ENCODE measurements at regions not wholly inside any gene's neighbourhood (a gene's known extent, or its start where the extent isn't known, plus 50 kb on each side); places are given as distances from the start of the nearest gene placed in this dataset.
"Not testable (repeated sequence)": the region's sequence is repeated elsewhere in the genome, so short reads cannot be mapped to it uniquely, and the experiment has no call there.

DNA sequence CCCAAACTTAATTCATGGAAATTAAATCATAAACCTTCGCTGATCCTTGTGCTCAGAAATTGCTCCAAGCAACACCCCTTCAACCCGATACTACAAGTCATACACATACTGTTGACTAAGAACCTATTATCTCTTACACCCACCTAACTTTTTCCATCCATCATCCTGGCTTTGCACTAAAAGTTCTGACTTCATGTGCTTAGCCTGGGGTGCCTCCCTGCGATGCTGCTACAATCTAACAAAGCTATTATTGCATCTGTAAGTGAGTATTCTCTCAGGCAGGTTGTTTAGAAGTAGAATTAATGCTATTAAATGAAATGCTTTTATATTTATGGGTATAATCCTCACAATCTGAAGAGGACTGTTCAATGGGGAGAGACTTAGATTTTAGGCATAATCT is 619.8 kb downstream of the CCDC85A start:
- DNase-seq (ENCODE audit: low read depth in 2 of 2), result no peak

DNA sequence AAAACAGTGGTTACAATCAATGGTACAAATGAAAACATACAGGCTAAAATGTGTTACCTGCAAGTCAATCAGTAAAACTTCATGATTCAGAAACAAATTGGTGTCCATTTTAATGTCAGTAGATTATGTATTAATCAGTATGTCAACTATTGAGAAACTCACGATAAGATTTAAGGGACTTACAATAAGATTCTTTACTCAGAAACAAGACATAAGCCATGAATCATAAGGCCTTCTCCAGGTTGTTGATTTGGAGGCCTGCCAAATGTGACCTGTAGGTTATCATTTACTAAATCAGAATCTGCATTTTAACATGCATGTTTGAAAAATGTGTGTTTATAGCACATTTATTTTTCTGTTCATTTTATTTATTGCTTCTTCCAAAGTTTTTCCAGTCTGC is 623.1 kb downstream of the CCDC85A start:
- DNase-seq (ENCODE audit: low read depth in 2 of 2), result no peak

DNA sequence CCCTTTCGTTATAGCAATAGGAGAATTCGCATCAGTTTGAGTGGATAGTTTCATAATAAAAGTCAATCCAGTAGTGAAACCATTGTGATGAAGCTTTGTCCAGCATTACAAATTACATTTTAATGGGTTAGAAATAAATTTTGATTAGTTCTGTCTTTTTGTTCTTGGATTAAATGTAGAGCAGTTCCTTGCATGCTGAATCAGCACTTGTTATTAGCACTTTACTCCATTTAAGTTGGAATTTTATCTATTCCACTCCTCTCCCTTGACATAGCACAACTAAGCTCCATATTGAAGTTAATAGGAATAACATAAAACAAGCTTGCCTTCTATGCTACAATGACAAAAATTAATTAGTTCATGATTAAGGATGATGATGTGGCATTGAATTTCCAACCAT is 624.1 kb downstream of the CCDC85A start:
- no peak for DNase-seq (ENCODE audit: low read depth in 2 of 2)

DNA sequence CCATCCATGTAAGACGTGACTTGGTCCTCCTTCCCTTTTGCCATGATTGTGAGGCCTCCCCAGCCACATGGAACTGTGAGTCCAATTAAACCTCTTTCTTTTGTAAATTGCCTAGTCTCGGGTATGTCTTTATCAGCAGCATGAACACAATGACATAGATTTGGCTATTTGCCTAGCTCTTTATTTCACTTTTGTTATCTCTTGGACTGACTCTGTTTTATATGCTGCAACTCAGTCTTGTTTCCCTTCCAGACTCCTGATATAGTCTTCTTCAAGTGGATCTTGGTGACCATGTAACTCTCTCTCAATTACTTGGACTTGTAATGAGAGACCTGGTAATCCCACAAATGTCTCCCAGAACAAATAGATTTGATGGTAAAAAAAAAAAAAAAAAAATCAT is 627.6 kb downstream of the CCDC85A start:
- no peak for DNase-seq (ENCODE audit: low read depth in 2 of 2)

DNA sequence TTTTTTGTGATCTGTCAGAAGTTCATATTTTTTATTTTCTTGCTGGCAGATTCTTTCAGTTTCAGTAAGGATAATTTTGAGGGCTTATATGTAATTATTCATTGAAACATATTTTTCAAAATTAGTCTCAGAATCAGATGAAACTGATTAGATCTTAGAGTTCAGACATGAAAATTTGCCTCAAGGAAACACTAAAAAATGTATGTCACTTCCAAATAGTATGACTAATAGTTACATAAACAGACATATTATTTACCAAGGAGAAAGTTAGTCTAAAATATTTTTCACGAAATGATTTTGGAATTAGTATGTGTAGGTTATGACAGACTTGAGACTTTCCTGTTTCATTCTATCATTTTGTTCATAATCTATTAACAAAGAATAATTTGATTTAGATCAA is 628.6 kb downstream of the CCDC85A start:
- DNase-seq (ENCODE audit: low read depth in 2 of 2), result no peak

DNA sequence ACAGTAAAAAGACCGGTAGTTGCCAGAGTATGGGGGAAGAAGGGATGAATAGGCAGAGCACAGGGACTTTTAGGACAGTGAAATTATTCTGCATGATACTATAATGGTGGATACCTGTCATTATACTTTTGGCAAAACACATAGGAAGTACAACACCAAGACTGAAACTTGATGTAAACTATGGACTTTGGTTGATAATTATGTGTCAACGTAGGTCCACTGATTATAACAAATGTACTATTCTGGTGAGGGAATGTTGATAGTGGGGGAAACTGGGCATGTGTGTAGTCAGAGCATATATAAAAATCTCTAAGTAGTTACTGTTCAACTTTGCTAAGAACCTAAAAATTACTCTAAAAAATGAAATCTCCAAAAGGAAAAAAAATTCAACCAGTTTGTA is 629.7 kb downstream of the CCDC85A start:
- DNase-seq (ENCODE audit: low read depth in 2 of 2), result no peak

DNA sequence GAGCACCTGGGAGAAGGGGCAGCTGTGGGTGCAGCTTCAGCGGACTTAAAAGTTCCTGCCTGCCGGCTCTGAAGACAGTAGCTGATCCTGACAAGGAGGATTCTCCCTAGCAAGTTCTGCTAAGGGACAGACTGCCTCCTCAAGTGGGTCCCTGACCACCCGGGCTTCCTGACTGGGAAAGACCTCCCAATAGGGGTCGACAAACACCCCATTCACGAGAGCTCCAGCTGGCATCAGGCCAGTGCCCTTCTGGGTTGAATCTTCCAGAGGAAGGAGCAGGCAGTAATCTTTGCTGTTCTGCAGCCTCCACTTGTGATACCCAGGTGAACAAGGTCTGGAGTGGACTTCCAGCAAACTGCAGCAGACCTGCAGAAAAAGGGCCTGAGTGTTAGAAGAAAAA is 632.9 kb downstream of the CCDC85A start:
- no peak for DNase-seq (ENCODE audit: low read depth in 2 of 2)

DNA sequence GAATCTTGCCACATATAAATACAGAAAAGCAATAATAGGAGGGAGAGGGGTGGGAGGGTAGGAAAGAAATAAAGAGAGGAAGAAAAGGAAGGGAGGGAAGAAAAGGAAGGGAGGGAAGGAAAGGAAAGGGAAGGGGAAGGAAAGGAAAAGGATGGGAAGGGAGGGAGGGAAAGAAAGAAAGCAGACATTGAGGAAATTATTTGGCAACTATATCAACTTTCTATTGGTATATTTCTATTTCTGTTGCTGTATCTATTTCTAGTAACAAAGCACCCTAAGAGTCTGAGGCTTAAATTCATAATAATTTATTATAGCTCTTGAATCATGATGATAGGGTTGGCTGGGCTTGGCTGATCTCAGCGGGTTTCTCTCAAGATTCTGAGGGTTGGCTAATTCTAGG is 648.0 kb downstream of the CCDC85A start:
- DNase-seq (ENCODE audit: low read depth in 2 of 2), result no peak

DNA sequence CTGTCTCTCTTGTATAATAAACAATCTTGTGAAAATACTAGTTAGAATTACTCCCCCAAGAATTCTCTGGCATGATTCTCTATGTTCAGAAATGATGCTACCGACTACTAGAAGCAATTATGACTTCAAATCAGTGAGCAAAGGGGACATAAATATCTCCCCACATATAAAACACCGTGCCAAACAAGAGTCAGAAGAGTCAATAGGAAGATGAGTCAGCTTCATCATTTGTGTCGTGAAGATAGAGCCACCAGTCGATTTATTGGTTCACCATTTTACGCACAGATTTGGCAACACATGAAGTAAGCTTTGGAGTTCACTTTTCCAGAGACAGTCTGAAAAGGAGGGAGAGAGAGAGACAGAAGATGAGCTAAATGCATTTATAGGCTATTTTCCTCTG is 650.9 kb downstream of the CCDC85A start:
- DNase-seq (ENCODE audit: low read depth in 2 of 2), result no peak

DNA sequence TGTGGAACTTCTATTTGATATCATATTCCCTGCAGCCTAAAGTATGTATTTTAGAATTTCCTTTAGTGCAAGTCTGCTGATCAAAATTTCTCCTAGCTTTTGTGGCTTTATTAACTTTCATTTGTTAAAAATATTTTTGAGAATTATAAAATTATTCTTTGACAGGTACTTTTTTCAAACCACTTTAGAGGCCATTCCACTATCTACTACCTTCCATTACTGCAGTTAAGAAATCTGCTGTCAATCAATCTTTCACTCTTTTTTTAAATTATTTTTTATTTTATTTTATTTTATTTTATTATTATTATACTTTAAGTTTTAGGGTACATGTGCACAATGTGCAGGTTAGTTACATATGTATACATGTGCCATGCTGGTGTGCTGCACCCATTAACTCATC is 656.2 kb downstream of the CCDC85A start:
- DNase-seq (ENCODE audit: low read depth in 2 of 2), result not testable (repeated sequence)

DNA sequence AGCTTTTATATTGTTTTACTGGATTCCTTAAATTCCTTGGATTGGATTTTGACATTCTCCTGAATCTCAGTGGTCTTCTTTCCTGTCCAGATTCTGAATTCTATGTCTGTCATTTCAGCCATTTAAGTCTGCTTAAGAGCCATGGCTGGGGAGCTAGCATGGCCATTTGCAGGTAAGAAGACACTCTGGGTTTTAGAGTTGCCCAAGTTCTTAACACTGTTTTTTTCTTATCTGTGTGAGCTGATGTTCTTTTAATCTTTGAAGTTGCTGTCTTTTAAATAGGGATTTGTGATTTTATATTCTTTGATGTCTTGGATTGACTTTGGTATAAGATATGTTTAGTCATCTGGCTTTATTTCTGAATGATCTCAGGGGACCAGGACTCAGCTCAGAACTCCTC is 677.2 kb downstream of the CCDC85A start:
- no peak for DNase-seq (ENCODE audit: low read depth in 2 of 2)

DNA sequence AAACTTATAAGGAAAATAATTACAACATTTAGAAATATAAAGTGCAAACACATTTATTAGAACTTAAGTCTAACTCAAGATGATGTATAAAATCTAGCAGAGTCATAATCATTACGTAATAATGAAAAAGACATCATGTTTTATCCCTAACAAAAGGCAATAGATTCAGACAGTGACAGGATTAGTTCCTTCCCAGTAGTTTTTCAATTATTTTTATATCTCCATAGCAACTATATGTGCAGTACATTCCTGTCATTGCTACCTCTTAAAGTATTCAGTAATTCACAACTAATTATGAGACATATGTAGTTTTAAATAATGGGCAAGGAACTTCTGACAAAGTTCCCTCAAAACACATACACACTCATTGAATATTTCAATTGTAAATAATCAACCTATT is 687.9 kb downstream of the CCDC85A start:
- no peak for DNase-seq (ENCODE audit: low read depth in 2 of 2)

DNA sequence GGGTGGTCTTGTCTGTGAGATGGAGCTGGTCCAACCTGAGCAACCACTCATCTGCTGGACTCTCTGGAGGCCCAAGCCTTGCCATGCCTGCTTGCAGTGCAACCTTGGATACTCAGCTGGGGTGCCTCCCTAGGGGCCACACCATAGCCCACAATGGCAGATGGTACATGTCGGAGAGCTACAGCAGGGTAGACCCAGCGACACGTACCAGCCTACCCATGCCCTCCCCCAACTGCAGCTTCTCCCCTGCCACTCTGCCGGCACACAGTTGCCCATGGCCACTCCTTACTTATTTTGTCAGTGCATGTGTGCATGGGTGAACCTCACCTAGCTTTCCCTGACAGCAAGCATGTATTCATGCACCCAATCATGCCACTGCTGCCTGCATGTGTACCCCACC is 690.9 kb downstream of the CCDC85A start:
- no peak for DNase-seq (ENCODE audit: low read depth in 2 of 2)

DNA sequence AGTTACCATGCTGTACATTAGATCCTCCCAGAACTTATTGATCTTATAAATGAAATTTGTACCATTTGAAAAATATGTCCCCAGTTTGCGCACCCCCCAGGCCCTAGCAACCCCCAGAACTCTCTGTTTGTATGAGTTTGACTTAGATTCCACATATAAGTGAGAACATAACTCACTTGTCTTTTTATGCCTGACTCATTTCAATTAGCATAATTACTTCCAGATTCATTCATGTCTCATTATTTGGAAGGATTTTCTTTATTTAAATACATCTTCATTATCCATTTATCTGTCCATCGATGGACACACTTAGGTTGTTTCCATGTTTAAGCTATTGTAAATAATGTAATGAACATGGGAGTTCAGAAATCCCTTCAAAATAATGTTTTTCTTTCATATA is 705.9 kb downstream of the CCDC85A start:
- DNase-seq (ENCODE audit: low read depth in 2 of 2), result no peak

DNA sequence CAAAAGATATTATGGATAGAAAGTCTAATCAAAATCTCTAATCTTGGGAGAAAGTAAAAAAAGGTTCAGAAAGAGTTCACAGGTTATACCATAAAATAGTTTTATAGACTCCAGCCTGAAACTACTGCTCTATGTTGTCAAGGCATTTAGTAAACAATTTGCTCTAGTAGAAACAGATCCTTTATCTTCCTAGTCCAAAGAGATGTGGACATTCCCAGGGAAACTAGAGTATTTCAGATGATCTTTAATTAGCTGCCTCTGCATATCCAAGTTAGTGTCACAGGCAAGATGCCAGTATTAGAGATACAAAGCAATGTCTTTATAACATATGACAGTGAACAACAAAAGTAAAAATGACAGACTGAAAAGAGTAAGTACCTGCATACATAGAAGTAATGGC is 708.6 kb downstream of the CCDC85A start:
- no peak for DNase-seq (ENCODE audit: low read depth in 2 of 2)

DNA sequence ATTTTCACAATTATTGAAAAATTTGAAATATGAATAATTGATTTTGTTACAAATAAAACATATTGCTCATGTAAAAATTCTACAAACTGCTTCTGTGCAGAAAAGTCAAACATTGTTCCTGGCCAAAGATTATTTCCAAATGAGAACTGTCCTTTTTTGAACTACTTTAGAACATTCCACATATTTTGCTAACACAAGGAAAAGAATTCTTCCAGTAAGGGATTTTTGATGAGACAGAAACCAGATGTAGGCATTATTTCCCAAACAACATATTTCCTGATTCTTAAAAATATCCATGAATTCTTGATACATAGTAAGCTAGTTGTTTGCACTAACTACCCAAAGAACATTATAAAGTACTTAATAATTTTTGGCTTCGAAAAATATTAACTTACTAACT is 715.2 kb downstream of the CCDC85A start:
- no peak for DNase-seq (ENCODE audit: low read depth in 2 of 2)

DNA sequence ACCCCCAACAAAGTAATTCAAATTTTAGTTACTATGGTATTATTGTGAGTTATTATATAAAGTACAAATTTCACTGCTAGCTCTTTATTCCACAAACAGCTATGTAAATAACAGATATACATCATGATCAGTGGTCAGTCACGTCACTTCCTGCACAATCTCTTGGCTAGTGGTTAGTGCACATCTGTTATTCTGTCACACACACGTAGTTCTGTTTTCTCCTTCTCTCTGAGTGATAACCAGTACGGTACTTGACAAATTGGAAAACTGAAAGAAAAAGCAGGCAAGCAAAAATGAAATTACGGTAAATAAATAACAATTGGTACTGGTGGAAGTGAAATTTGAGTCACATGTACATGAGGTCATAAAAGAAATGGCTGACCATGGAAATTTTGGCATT is 728.7 kb downstream of the CCDC85A start:
- no peak for DNase-seq (ENCODE audit: low read depth in 2 of 2)

DNA sequence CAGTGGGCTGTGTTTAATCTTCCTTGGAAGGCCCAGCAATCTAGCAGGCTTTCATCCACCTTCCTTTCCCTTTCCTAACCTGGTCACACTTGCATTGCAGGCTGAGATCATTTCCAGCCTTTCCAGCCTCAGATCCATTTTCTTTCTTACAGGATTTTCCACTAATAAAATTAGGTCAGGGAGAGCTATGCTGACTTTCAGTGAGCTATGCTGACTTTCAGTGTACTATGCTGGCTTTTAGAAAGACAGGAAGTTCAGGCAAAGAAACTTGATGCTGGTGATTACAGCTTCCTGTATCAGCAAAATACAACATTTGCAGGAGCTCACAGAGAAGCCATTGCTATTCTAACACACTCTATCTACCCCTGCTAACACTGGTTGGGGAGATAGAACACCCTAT is 735.0 kb downstream of the CCDC85A start:
- no peak for DNase-seq (ENCODE audit: low read depth in 2 of 2)

DNA sequence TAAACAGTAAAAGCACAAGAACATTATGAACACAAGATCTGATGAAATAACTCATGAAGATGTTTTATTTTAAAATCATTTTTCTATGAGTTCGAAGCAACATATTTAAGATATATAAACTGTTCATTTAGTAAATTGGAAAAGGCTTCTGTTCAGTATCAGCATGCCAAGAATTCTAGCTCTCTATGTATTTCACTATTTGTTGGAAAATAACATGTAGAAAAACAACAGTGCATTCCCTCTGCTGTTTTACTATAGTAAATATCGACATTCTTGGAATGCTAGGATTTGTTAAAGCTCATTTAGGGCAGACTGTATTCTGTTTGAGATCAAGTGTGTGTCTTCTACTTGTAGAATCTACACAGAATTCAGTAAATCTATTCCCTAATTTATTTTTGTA is 750.2 kb downstream of the CCDC85A start:
- no peak for DNase-seq (ENCODE audit: low read depth in 2 of 2)

DNA sequence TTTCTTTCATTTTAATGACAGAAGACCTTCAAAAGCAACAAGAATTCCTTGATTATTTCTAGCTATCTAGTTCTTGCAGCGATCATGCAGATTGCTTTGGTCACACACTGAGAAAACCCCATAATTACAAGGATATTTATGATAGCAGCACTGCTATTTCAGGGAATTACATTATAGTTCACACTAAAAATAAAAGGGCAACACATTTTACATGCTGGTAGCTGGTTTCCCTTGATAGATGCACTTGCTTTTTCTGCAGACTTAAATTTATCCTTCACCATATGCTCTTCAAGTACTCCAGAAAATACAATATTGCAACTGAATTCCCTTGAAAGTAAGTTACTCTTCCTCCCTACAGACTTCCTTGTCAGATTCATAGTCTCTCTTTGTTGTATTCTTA is 751.1 kb downstream of the CCDC85A start:
- no peak for DNase-seq (ENCODE audit: low read depth in 2 of 2)

DNA sequence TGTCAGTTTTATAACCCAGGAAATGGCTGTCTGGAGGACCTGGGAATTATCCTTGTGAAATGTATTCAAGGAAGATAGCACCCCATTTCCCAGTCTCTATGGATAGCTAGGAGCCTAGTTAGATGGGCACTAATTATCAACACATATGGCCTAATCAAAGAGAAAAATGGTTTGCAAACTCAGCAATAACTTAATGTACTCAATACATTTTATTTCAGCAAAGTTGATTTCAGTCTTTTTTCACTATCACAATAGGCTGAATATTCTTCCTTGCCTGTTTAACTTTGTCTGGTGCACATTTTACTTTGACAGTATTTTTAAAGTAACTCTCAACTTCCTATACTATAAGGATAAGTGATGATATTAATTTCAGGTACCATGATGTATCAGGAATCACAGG is 756.3 kb downstream of the CCDC85A start:
- no peak for DNase-seq (ENCODE audit: low read depth in 2 of 2)

DNA sequence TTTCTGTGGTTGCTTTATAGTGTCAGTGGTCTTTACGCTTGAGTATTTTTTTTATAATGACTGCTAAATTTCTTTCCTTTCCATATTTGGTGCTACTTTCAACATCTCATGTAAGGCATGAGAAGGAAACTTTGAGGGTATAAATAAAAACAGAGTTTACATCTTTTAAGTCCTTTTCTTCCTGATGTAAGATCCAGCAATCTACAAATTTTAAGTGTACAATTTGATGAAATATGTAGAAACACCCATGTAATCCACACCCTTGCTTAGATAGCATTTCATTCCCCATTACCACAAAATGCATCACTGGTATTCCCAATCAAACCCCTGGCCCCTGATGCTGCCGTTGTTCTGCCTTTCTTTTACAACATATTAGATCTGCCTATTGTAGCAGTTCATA is 769.1 kb downstream of the CCDC85A start:
- no peak for DNase-seq (ENCODE audit: low read depth in 2 of 2)

DNA sequence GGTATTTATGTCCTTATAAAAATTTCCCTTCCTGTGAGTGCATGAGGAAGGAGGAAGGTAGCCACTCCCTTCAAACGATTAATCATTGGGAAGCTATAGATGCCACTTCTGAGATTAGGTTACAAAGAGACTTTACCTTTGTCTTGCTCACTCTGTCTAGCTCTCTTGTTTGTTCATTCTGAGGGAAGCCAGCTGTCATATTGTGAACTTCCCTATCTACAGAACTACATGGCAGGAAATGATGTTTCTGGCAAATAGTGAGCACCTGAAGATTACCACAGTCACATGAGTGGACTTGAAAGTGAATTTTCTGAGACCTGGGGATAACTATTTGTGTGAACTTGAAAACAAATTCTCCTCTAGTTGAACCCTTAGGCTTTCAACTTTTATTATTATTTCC is 776.8 kb downstream of the CCDC85A start:
- no peak for DNase-seq (ENCODE audit: low read depth in 2 of 2)

DNA sequence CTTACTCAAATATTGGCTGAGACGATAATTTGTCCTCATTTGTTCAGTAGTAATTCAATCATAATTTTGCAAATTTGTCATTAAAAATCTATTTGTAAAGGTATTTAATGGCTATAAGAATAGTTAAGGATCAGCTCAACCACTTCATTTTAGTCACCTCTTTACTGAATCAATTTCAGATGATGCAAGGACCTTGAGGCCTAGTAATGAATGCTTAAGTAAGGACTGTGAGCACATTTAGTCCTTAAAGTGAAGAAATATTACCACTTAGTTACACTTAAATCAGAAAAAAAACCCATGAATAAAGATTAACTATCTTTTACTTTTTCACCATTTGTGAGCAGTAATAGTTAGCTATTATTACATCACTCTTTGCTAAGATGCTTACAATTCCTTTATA is 778.9 kb downstream of the CCDC85A start:
- no peak for DNase-seq (ENCODE audit: low read depth in 2 of 2)

DNA sequence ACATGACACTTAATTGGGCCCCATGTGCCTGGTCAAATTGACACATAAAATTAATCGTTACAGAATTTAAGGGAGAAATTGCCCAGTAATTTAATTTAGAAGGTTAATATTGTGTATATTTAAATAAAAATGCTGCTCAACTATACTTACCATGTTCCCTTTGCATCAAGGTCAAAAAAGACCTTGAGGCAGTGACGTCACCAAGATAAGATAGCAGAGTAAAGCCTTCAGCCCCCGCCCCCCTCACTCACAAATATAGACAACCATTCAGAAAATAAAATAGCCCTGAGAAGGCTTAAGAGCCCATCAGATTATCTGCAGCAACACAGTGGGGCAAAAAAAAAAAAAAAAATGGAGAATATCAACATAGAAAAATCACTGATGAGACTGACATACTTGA is 785.7 kb downstream of the CCDC85A start:
- no peak for DNase-seq (ENCODE audit: low read depth in 2 of 2)
